ENCODE measurements at regions not wholly inside any gene's neighbourhood (a gene's known extent, or its start where the extent isn't known, plus 50 kb on each side); places are given as distances from the start of the nearest gene placed in this dataset.

DNA sequence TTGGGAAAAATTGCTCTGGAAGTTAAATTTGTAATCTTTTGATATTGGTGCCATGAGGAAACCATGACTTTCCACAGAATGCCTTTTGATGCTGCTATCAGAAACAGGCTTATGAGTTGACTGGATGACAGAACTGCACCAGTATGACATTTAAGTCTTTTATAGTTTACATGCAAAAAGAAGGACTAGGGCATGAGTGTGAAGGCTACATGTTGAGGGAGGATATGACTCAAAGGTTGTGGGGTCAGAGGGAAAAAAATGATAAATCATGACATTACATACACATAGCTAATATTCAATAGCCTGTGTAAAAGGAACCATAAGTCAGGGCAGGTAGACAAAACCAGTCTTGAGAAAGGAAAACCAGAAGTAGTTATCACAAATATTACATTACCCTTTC lies 182.2 kb downstream of the COL12A1 start:
- TF ChIP-seq, protein P1, sequence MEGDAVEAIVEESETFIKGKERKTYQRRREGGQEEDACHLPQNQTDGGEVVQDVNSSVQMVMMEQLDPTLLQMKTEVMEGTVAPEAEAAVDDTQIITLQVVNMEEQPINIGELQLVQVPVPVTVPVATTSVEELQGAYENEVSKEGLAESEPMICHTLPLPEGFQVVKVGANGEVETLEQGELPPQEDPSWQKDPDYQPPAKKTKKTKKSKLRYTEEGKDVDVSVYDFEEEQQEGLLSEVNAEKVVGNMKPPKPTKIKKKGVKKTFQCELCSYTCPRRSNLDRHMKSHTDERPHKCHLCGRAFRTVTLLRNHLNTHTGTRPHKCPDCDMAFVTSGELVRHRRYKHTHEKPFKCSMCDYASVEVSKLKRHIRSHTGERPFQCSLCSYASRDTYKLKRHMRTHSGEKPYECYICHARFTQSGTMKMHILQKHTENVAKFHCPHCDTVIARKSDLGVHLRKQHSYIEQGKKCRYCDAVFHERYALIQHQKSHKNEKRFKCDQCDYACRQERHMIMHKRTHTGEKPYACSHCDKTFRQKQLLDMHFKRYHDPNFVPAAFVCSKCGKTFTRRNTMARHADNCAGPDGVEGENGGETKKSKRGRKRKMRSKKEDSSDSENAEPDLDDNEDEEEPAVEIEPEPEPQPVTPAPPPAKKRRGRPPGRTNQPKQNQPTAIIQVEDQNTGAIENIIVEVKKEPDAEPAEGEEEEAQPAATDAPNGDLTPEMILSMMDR (IDR thresholded peaks at IDR 0.05) = no peak
- TF ChIP-seq EP300 (IDR thresholded peaks at IDR 0.05) = no peak
- no peak for TF ChIP-seq POLR2A (IDR thresholded peaks at IDR 0.05)

All from stomach (tissue), 4 donors.